ENCODE measurements at regions not wholly inside any gene's neighbourhood (a gene's known extent, or its start where the extent isn't known, plus 50 kb on each side); places are given as distances from the start of the nearest gene placed in this dataset.

- H3K27ac ChIP-seq = no peak overlapping the region
- H3K27me3 ChIP-seq = no peaks in the 10 kb centered on the region
- WGBS, 3 donors = 79 to 82% (median 82%) methylated on average over 5 of the region's 5 CpGs
- H3K9me3 ChIP-seq = no peaks in the 10 kb centered on the region
- DNase-seq = no peak
- intact Hi-C loops (cut with DNase I) = no loop called here
- TF ChIP-seq EP300 (IDR thresholded peaks at IDR 0.05) (no peak), POLR2A (IDR thresholded peaks at IDR 0.05) (no peak)
- H3K36me3 ChIP-seq = no peaks in the 10 kb centered on the region
- H3K4me1 ChIP-seq (ENCODE audit: insufficient read depth) = no peaks in the 10 kb centered on the region
- H3K4me3 ChIP-seq = no peak overlapping the region
Observed at GRCh38 chr18:40049716-40050115, 1905.3 kb upstream of the PIK3C3 start.

GRCh38 chr18:40048886-40049650, 1906.0 kb upstream of the PIK3C3 start:
- no peak overlapping the region for H3K4me3 ChIP-seq
- H3K36me3 ChIP-seq = no peaks in the 10 kb centered on the region
- intact Hi-C loops (cut with DNase I) = no loop called here
- no peak overlapping the region for H3K27ac ChIP-seq
- no peak for DNase-seq
- TF ChIP-seq EP300 (IDR thresholded peaks at IDR 0.05) = no peak
- TF ChIP-seq CTCF (IDR thresholded peaks at IDR 0.05) = no peak
- TF ChIP-seq POLR2A (IDR thresholded peaks at IDR 0.05) = no peak
- H3K27me3 ChIP-seq = no peaks in the 10 kb centered on the region
- no peaks in the 10 kb centered on the region for H3K4me1 ChIP-seq (ENCODE audit: insufficient read depth)
- 87 to 89% (median 87%) methylated on average over 17 of the region's 17 CpGs for WGBS, 3 donors
- no peaks in the 10 kb centered on the region for H3K9me3 ChIP-seq

- DNase-seq = no peak
- no peak for TF ChIP-seq CTCF (IDR thresholded peaks at IDR 0.05)
- TF ChIP-seq POLR2A (IDR thresholded peaks at IDR 0.05) = no peak
- TF ChIP-seq EP300 (IDR thresholded peaks at IDR 0.05) = no peak
- WGBS, 3 donors = 79 to 93% (median 89%) methylated on average over 2 of the region's 2 CpGs
Observed at GRCh38 chr18:40048253-40048652, 1906.8 kb upstream of the PIK3C3 start.

GRCh38 chr18:40046596-40046995, 1908.4 kb upstream of the PIK3C3 start:
- no peaks in the 10 kb centered on the region for H3K36me3 ChIP-seq
- no peak overlapping the region for H3K27ac ChIP-seq
- H3K27me3 ChIP-seq = no peaks in the 10 kb centered on the region
- no peak for DNase-seq
- H3K4me3 ChIP-seq = no peak overlapping the region
- 82 to 89% (median 87%) methylated on average over 3 of the region's 3 CpGs for whole genome bisulfite sequencing, 3 donors
- no peaks in the 10 kb centered on the region for H3K9me3 ChIP-seq
- intact Hi-C loops (cut with DNase I) = no loop called here
- TF ChIP-seq EP300 (IDR thresholded peaks at IDR 0.05) (no peak), POLR2A (IDR thresholded peaks at IDR 0.05) (no peak), CTCF (IDR thresholded peaks at IDR 0.05) (no peak)
- no peaks in the 10 kb centered on the region for H3K4me1 ChIP-seq (ENCODE audit: insufficient read depth)

More at GRCh38 chr18:40048253-40048652, 1906.8 kb upstream of the PIK3C3 start:
- Histone ChIP-seq H3K4me1 (ENCODE audit: insufficient read depth) (no peaks in the 10 kb centered on the region), H3K4me3 (no peak overlapping the region), H3K27me3 (no peaks in the 10 kb centered on the region), H3K27ac (no peak overlapping the region), H3K9me3 (no peaks in the 10 kb centered on the region), H3K36me3 (no peaks in the 10 kb centered on the region)
- intact Hi-C loops (cut with DNase I) = no loop called here

GRCh38 chr18:40041951-40042350, 1913.1 kb upstream of the PIK3C3 start:
- no peak for DNase-seq
- no peak for TF ChIP-seq POLR2A (IDR thresholded peaks at IDR 0.05)
- H3K9me3 ChIP-seq = no peaks in the 10 kb centered on the region
- WGBS, 3 donors = 75 to 76% (median 75%) methylated on average over 8 of the region's 8 CpGs
- no peaks in the 10 kb centered on the region for H3K4me1 ChIP-seq (ENCODE audit: insufficient read depth)
- no peak overlapping the region for H3K27ac ChIP-seq
- no peaks in the 10 kb centered on the region for H3K36me3 ChIP-seq
- no peak overlapping the region for H3K4me3 ChIP-seq
- no peaks in the 10 kb centered on the region for H3K27me3 ChIP-seq
- intact Hi-C loops (cut with DNase I) = no loop called here

All from ovary (tissue), 7 donors.